ENCODE measurements at regions not wholly inside any gene's neighbourhood (a gene's known extent, or its start where the extent isn't known, plus 50 kb on each side); places are given as distances from the start of the nearest gene placed in this dataset.

DNA sequence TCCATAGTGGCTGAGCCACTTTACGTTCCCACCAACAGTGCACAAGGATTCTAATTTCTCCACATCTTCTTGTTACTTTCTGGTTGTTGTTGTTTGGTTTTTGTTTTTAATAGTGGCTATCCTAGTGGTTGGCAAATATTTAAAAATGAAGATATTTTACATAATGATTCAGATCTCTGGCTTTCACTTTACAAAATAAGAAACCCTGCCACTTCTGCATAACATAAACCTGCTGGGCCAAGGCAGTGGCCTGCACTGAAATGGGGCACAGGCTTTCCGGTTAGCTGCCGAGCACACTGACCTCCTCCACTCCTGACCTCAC lies 320.4 kb downstream of the RPS6KC1 start:
- no peak for DNase-seq (ENCODE audit: low read depth)
- no peak overlapping the region for H3K4me3 ChIP-seq (ENCODE audit: control insufficient read depth, low read depth, low read length)
- TF ChIP-seq CTCF (IDR thresholded peaks at IDR 0.05; ENCODE audit: control insufficient read depth, insufficient read depth, low read depth, low read length, missing control alignments) = no peak

- no peak for TF ChIP-seq CTCF (IDR thresholded peaks at IDR 0.05; ENCODE audit: control insufficient read depth, insufficient read depth, low read depth, low read length, missing control alignments)
- no peak overlapping the region for H3K4me3 ChIP-seq (ENCODE audit: control insufficient read depth, low read depth, low read length)
- DNase-seq (ENCODE audit: low read depth) = no peak
These were observed 321.0 kb downstream of the RPS6KC1 start for GRCh38 chr1:213371847-213372619.

DNA sequence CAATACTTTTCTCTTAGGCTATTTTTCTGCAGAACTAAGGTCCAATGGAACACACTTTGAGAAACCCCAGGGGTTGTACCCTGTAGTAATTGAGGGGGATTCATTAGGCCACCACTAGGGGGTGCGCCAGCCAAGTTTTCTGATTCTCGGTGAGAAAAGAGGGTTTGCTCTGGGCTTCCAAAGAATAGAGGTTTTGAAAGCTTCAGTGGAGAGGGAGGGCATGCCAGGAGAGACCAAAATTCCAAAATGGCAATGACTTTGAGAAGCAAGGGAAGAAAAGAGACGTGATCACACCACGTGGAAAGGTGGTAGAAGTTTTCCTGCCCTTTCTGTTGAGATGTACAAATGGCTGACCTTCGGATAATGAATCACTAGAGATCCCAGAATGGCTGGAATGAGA lies 323.3 kb downstream of the RPS6KC1 start:
- no peak for DNase-seq (ENCODE audit: low read depth)
- H3K4me3 ChIP-seq (ENCODE audit: control insufficient read depth, low read depth, low read length) = no peak overlapping the region
- TF ChIP-seq CTCF (IDR thresholded peaks at IDR 0.05; ENCODE audit: control insufficient read depth, insufficient read depth, low read depth, low read length, missing control alignments) = peak; percentile 90

DNA sequence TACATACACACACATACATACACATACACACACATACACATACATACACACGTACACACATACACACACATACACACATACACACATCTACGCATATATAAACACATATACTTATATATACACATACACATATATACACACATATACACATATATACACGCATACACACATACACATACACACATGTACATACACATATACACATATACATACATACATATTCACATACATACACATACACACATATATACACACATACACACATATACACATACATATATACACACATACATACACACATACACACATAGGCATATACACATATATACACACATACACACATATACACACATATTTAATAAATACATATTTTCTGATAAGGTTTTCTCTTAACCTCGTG lies 324.0 kb downstream of the RPS6KC1 start:
- DNase-seq (ENCODE audit: low read depth) = no peak
- no peak overlapping the region for H3K4me3 ChIP-seq (ENCODE audit: control insufficient read depth, low read depth, low read length)
- no peak for TF ChIP-seq CTCF (IDR thresholded peaks at IDR 0.05; ENCODE audit: control insufficient read depth, insufficient read depth, low read depth, low read length, missing control alignments)

DNA sequence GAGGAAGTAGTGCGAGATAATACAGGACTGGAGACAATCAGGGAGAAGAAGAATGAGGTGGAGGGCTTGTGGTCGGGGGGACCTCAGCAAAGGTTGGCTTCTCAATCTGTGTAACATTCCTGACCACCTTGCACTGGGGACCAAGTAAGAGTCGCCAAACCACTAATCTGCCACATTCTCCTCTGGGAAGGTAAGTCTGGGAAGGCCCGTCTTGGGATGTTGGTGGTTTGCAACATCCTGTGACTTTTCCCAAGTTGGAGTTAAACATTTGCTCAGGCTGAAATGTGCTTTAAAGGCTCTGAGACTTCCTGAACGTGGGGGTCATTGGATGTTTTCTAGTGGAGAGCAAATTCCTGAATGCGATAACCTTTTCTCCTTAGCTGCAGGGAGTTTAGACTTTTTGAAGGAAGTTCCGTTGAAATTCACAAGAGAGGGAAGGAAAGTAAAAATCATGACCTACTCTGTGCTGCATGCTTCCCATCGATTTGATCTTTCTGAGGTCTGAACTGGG lies 325.9 kb downstream of the RPS6KC1 start:
- H3K4me3 ChIP-seq (ENCODE audit: control insufficient read depth, low read depth, low read length) = no peak overlapping the region
- no peak for TF ChIP-seq CTCF (IDR thresholded peaks at IDR 0.05; ENCODE audit: control insufficient read depth, insufficient read depth, low read depth, low read length, missing control alignments)
- DNase-seq (ENCODE audit: low read depth) = no peak

GRCh38 chr1:213380865-213381264 lies 329.8 kb downstream of the RPS6KC1 start:
- TF ChIP-seq CTCF (IDR thresholded peaks at IDR 0.05; ENCODE audit: control insufficient read depth, insufficient read depth, low read depth, low read length, missing control alignments) = no peak
- no peak overlapping the region for H3K4me3 ChIP-seq (ENCODE audit: control insufficient read depth, low read depth, low read length)
- DNase-seq (ENCODE audit: low read depth) = no peak

Data from AG09309 (cell line).